K562 (cell line): ENCODE measurements at regions not wholly inside any gene's neighbourhood (a gene's known extent, or its start where the extent isn't known, plus 50 kb on each side); places are given as distances from the start of the nearest gene placed in this dataset.

Experiments used
- ATAC-seq: fragments of 200-7000 bp; cut with Tn5 transposase; 3 replicates; pipeline ENCODE4 v1.9.1; 2020; ENCODE audit warnings: moderate library complexity
- BruUV-seq: library from RNA; stranded (reverse); fragments of 400-500 nt; replicated peaks from 2 replicates; lab custom pipeline; 2021; lab: Mats Ljungman, UMichigan
- CTCF ChIA-PET: fragments of 300-600 bp; formaldehyde crosslinking; extraction: SDS; loops from one replicate; lab custom pipeline; 2021; ENCODE audit warnings: low intra/inter-chr PET ratio; lab: Yijun Ruan, JAX
- POLR2A ChIA-PET: fragments of 300-600, 350-650 bp; sonication (Branson Sonifier 250); formaldehyde crosslinking; extraction: SDS; loops from one replicate; lab custom pipeline; 2021; ENCODE audit warnings: antibody characterized with exemption, inconsistent platforms; lab: Yijun Ruan, JAX
- DNase-seq, 4 experiments: peaks; one replicate each; pipeline versions ENCODE4 v3.0.0 to v3.0.0-alpha.2; 2011 to 2018; ENCODE audit warnings: low spot score in 3 of 4, mixed read lengths in 3 of 4; ENCODE audit errors: extremely low read depth in 1 of 4
- FAIRE-seq: peaks from 2 replicates; lab custom pipeline; 2011; peaks lifted over from hg19 to GRCh38; lab: Jason Lieb, UNC
- H2AFZ ChIP-seq: 2 replicates; pipeline ENCODE4 v1.6.0; 2011; ENCODE audit warnings: low read depth, low read length, control low read depth, inconsistent platforms
- H3K27ac ChIP-seq: fragments of 200-600 bp; 3 replicates; pipeline ENCODE4 v1.8.0; 2011; ENCODE audit warnings: low read depth, mild to moderate bottlenecking, control low read depth, inconsistent platforms, low read length, moderate library complexity, mixed read lengths; ENCODE audit errors: extremely low read depth
- H3K27me3 ChIP-seq, 2 experiments: fragments of 300-600 bp in 1 of 2; 2 replicates in 1 of 2; 3 replicates in 1 of 2; pipeline versions ENCODE4 v1.6.0 to v1.8.0; 2011; ENCODE audit warnings: inconsistent platforms in 2 of 2, low read length in 2 of 2, mild to moderate bottlenecking in 1 of 2, mixed read lengths in 1 of 2, moderate library complexity in 1 of 2; ENCODE audit not compliant: control insufficient read depth in 2 of 2, insufficient read depth in 2 of 2
- H3K36me3 ChIP-seq: fragments of 300-600 bp; 3 replicates; pipeline ENCODE4 v1.8.0; 2011; ENCODE audit warnings: mild to moderate bottlenecking, low read length, inconsistent platforms; ENCODE audit not compliant: control insufficient read depth, insufficient read depth
- H3K4me1 ChIP-seq, 2 experiments: fragments of 200-600 bp in 1 of 2; replicated peaks in 1 of 2; 2 replicates in 1 of 2; 3 replicates in 1 of 2; pipeline versions ENCODE4 v1.5.1 to v1.8.0; 2011; ENCODE audit warnings: inconsistent platforms in 2 of 2, low read length in 2 of 2, mild to moderate bottlenecking in 1 of 2, mixed read lengths in 1 of 2, moderate library complexity in 1 of 2; ENCODE audit not compliant: control insufficient read depth in 2 of 2, insufficient read depth in 2 of 2
- H3K4me2 ChIP-seq: 2 replicates; pipeline ENCODE4 v1.6.1; 2011; ENCODE audit warnings: low read length, control low read depth, inconsistent platforms, mixed read lengths; ENCODE audit not compliant: insufficient read depth
- H3K4me3 ChIP-seq: fragments of 200-600 bp; sonication (generic), shearing (Covaris generic); 2 replicates; pipeline ENCODE4 v1.5.1; 2016; ENCODE audit warnings: control low read depth, inconsistent platforms
- H3K79me2 ChIP-seq: fragments of 200-600 bp; 3 replicates; pipeline ENCODE4 v1.8.0; 2011; ENCODE audit warnings: low read length, inconsistent platforms; ENCODE audit not compliant: control insufficient read depth, insufficient read depth
- H3K9ac ChIP-seq, 2 experiments: 2 replicates each; pipeline versions ENCODE4 v1.6.0 to v1.6.1; 2011; ENCODE audit warnings: low read depth in 2 of 2, low read length in 2 of 2, control low read depth in 1 of 2, inconsistent platforms in 1 of 2, mild to moderate bottlenecking in 1 of 2, mixed read lengths in 1 of 2; ENCODE audit not compliant: insufficient read depth in 1 of 2
- H3K9me1 ChIP-seq: one replicate; pipeline ENCODE4 v1.6.0; 2011; ENCODE audit warnings: inconsistent platforms, mild to moderate bottlenecking, low read length, moderate library complexity; ENCODE audit not compliant: control insufficient read depth, insufficient read depth
- H3K9me3 ChIP-seq: replicated peaks from 2 replicates; pipeline ENCODE4 v1.5.1; 2011; ENCODE audit warnings: low read depth, low read length, inconsistent platforms; ENCODE audit not compliant: control insufficient read depth, insufficient read depth
- H4K20me1 ChIP-seq: replicated peaks from 2 replicates; pipeline ENCODE4 v1.6.1; 2011; ENCODE audit warnings: low read length, inconsistent platforms, mixed read lengths; ENCODE audit not compliant: control insufficient read depth, insufficient read depth
- ARID1B ChIP-seq: fragments of 450-650 bp; IDR thresholded peaks from 2 replicates; pipeline ENCODE4 v1.6.1; 2016; ENCODE audit warnings: antibody characterized with exemption, mild to moderate bottlenecking, inconsistent platforms
- POLR2AphosphoS5 ChIP-seq: IDR thresholded peaks from 2 replicates; pipeline ENCODE4 v1.6.1; 2011; ENCODE audit warnings: mild to moderate bottlenecking, low read depth, low read length, moderate library complexity; ENCODE audit not compliant: control insufficient read depth, insufficient read depth
- RBBP5 ChIP-seq: fragments of 200-600 bp; sonication (generic); IDR thresholded peaks from 2 replicates; pipeline ENCODE4 v1.6.1; 2012; ENCODE audit warnings: borderline replicate concordance, mild to moderate bottlenecking, low read length, control low read depth, inconsistent platforms; ENCODE audit not compliant: insufficient read depth, poor library complexity, severe bottlenecking
- SP2 ChIP-seq: IDR thresholded peaks from 2 replicates; pipeline ENCODE4 v1.6.1; 2011; ENCODE audit warnings: mild to moderate bottlenecking, low read depth, low read length, moderate library complexity; ENCODE audit not compliant: poor library complexity, severe bottlenecking; ENCODE audit errors: extremely low read depth
- SREBF1 ChIP-seq: fragments of 150-350 bp; IDR thresholded peaks from 2 replicates; pipeline ENCODE4 v1.6.1; 2014; ENCODE audit warnings: antibody characterized with exemption, low read depth, low read length, borderline replicate concordance
- SRSF3 ChIP-seq: fragments of 200-400 bp; formaldehyde crosslinking; IDR thresholded peaks from 2 replicates; pipeline ENCODE4 v1.6.1; 2016; ENCODE audit warnings: mild to moderate bottlenecking, low read length, moderate library complexity; ENCODE audit not compliant: insufficient read depth
- ZC3H11A ChIP-seq: IDR thresholded peaks from 2 replicates; pipeline ENCODE4 v1.6.1; 2012; ENCODE audit warnings: low read depth, low read length, improper control_type of control experiment
- ZNF217 ChIP-seq: sonication (generic); formaldehyde crosslinking; IDR thresholded peaks from 2 replicates; pipeline ENCODE4 v1.8.0; 2022; ENCODE audit warnings: mild to moderate bottlenecking, missing genetic modification reagents
- ZNF431 ChIP-seq: sonication (generic); formaldehyde crosslinking; IDR thresholded peaks from 2 replicates; pipeline ENCODE4 v1.8.0; 2022; ENCODE audit warnings: mild to moderate bottlenecking, missing genetic modification reagents
- WGBS: fragments of 100-300 bp; shearing (Covaris generic); methylation state at CpG from one replicate; pipeline ENCODE4 v1.1.6; 2016; ENCODE audit warnings: low coverage, mixed read lengths; ENCODE audit not compliant: insufficient coverage; ENCODE audit errors: missing lambda C conversion rate; 5-methylcytosine and 5-hydroxymethylcytosine counted together
- in situ Hi-C: fragments of 300-500 bp; cut with MboI; formaldehyde crosslinking; loops from 4 replicates; pipeline ENCODE4 v1.15.0; 2018; ENCODE audit warnings: inconsistent platforms, mixed read lengths
- intact Hi-C: fragments of 100-400 bp; cut with micrococcal nuclease; formaldehyde crosslinking; loops from 2 replicates; pipeline ENCODE4 v1.14.2; 2022
- TF ChIP-seq, protein P1 (sequence below), 2 experiments: fragments of 200-800 bp in 1 of 2; sonication (Bioruptor generic) in 1 of 2; sonication (generic) in 1 of 2; formaldehyde crosslinking in 1 of 2; IDR thresholded peaks in 1 of 2; conservative IDR thresholded peaks in 1 of 2; 2 replicates each; pipeline versions ENCODE4 v1.5.0 to v1.6.1; 2016 to 2020; ENCODE audit warnings: missing compliant biosample characterization in 1 of 2, missing genetic modification characterization in 1 of 2, missing genetic modification reagents in 1 of 2

- H3K36me3 ChIP-seq: no peaks in the 10 kb centered on the region
- no peak overlapping the region for H2AFZ ChIP-seq
- 1% methylated on average over 5 of the region's 5 CpGs for WGBS
- ATAC-seq (no peak), DNase-seq (no peak), FAIRE-seq (no peak)
- CTCF ChIA-PET: interaction anchor here (0.6 kb wide), 1 partner anchor 538 kb away, joined by 4 read pairs; no protein-coding TSS in a partner anchor
- no peaks in the 10 kb centered on the region; a peak in 1 of 5 replicates for H3K4me1 ChIP-seq
- no peak overlapping the region for H3K9ac ChIP-seq
- no peaks in the 10 kb centered on the region for H3K79me2 ChIP-seq
- H3K27ac ChIP-seq: no peak overlapping the region
- no peak for TF ChIP-seq POLR2AphosphoS5
- no peak for TF ChIP-seq SP2
- intact Hi-C loops: no loop called here
- POLR2A ChIA-PET: no interaction called here
- peaks cover 23 to 41% of the 10 kb centered on the region in 2 experiments; a peak in 4 of 5 replicates for H3K27me3 ChIP-seq
- in situ Hi-C loops: no loop called here
- no peaks in the 10 kb centered on the region for H3K9me3 ChIP-seq
- H3K9me1 ChIP-seq: no peaks in the 10 kb centered on the region
- no peak overlapping the region for H3K4me2 ChIP-seq
- H4K20me1 ChIP-seq: no peaks in the 10 kb centered on the region
- no TSS peak for BruUV-seq
- no peak overlapping the region for H3K4me3 ChIP-seq
These were observed 172.4 kb upstream of the TOPAZ1 start for GRCh38 chr3:44069276-44069675.

- ChIA-PET POLR2A (interaction anchor here (0.6 kb wide), 1 partner anchor 59 kb away, joined by 3 read pairs; no protein-coding TSS in a partner anchor), CTCF (no interaction called here)
- intact Hi-C loops (no loop called here), in situ Hi-C loops (no loop called here)
- DNase-seq (no peak), ATAC-seq (no peak), FAIRE-seq (no peak)
- Histone ChIP-seq H3K79me2 (no peaks in the 10 kb centered on the region), H4K20me1 (no peaks in the 10 kb centered on the region; the same call in 1 of the 2 replicates), H3K4me1 (no peaks in the 10 kb centered on the region; a peak in 1 of 5 replicates), H3K36me3 (no peaks in the 10 kb centered on the region), H3K4me2 (no peak overlapping the region), H3K27ac (no peak overlapping the region), H3K9me3 (no peaks in the 10 kb centered on the region), H2AFZ (no peak overlapping the region), H3K9ac (no peak overlapping the region), H3K9me1 (peaks cover 3% of the 10 kb centered on the region), H3K27me3 (peaks cover 20 to 43% of the 10 kb centered on the region in 2 experiments; a peak in 4 of 5 replicates), H3K4me3 (no peak overlapping the region)
- no TSS peak for BruUV-seq
- WGBS: under 1% methylated on average over 8 of the region's 8 CpGs
- TF ChIP-seq RBBP5: no peak
- TF ChIP-seq ZNF217 (CRISPR knock-in tag): no peak
- TF ChIP-seq SRSF3: no peak
- TF ChIP-seq, protein P1, sequence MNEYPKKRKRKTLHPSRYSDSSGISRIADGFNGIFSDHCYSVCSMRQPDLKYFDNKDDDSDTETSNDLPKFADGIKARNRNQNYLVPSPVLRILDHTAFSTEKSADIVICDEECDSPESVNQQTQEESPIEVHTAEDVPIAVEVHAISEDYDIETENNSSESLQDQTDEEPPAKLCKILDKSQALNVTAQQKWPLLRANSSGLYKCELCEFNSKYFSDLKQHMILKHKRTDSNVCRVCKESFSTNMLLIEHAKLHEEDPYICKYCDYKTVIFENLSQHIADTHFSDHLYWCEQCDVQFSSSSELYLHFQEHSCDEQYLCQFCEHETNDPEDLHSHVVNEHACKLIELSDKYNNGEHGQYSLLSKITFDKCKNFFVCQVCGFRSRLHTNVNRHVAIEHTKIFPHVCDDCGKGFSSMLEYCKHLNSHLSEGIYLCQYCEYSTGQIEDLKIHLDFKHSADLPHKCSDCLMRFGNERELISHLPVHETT (CRISPR knock-in tag; conservative IDR thresholded peaks at IDR 0.05 in 1 of 2, IDR thresholded peaks at IDR 0.05 in 1 of 2): no peak
- TF ChIP-seq ARID1B: no peak
- TF ChIP-seq ZNF431: no peak
- no peak for TF ChIP-seq ZC3H11A
- no peak for TF ChIP-seq SREBF1
These were observed 170.7 kb upstream of the TOPAZ1 start for GRCh38 chr3:44070841-44071546.
